Activated T-helper 1 cell treated with Interleukin-2 at 50 U/mL for 16 hours (primary cell): ENCODE measurements at regions not wholly inside any gene's neighbourhood (a gene's known extent, or its start where the extent isn't known, plus 50 kb on each side); places are given as distances from the start of the nearest gene placed in this dataset.

Source experiments
- DNase-seq: peaks from one replicate; pipeline ENCODE4 v3.0.0-alpha.2; 2020; ENCODE audit warnings: low read depth

- no peak for DNase-seq
Measured at GRCh38 chr19:31983647-31984046, 361.8 kb upstream of the ZNF507 start.

GRCh38 chr19:31985001-31985605 lies 360.3 kb upstream of the ZNF507 start:
- DNase-seq: no peak

DNA sequence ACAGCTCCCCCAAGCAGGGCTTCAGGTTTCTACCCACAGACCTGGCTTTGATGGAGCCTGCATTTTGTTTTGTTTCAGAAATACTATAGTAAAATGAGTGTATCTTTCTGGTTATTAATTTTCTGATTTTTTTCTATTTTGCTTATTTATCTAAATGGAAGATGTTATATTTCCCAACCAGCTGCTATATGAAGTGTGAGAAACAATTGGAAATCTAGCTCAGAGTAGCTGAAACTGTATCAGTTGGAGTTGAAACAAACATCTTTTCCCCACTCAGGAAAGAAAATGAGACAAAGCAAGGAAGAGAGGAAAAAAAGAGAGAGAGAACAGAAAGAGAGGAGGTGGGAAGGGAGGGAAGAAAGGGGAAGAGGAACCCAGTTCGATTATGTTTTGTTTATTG lies 358.5 kb upstream of the ZNF507 start:
- no peak for DNase-seq

DNA sequence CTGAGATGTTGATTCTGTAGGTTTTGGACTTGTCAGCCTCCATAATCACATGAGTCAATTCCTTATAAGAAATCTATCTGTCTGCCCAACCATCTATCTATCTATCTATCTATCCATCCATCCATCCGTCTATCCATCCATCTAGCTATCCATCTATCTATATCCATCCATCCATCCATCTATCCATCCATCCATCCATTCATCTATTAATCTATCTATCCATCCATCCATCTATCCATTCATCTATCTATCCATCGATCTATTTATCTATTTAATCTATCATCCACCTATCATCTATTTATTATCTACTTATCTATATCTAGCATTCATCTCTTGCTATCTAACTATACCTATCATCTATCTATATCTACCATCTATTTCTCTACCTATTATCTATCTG lies 357.2 kb upstream of the ZNF507 start:
- DNase-seq: no peak

GRCh38 chr19:31991984-31992655 lies 353.3 kb upstream of the ZNF507 start:
- no peak for DNase-seq

DNA sequence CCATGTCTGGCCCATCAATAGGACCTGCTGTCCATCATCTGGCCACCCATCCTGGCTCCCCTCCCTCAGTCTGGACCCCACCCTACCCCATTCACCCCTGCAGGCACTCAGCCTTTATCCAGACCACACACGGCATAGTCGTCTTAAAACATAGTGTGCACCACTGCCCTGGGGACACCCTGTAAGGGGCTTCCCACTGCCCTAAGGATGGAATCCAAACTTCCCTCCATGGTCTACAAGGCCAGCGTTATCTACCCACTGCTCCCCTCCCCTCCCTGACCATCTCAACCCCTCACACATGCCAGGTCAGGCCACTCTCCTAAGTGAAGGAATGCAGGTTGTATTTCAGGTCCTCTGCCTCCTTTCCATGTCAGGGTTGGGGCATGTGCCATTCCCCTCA lies 352.7 kb upstream of the ZNF507 start:
- no peak for DNase-seq

DNA sequence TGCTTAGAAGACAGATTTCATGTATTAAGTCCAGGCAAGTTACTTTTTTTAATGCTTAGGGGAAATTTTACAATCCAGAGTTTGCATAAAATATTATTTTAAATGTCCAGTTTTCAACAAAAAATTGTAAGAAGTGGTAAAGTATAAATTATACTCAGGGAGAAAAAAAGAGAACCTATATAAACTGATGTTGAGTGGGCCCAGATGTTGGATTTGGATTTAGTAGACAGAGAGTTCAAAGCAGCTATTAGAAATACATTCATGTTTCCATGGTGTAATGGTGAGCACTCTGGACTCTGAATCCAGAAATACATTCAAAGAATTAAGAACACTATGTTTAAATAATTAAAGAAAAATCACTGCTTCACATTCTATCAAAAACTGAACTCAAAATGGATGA lies 349.9 kb upstream of the ZNF507 start:
- DNase-seq: no peak

GRCh38 chr19:32010071-32010470 lies 335.3 kb upstream of the ZNF507 start:
- DNase-seq: no peak

DNA sequence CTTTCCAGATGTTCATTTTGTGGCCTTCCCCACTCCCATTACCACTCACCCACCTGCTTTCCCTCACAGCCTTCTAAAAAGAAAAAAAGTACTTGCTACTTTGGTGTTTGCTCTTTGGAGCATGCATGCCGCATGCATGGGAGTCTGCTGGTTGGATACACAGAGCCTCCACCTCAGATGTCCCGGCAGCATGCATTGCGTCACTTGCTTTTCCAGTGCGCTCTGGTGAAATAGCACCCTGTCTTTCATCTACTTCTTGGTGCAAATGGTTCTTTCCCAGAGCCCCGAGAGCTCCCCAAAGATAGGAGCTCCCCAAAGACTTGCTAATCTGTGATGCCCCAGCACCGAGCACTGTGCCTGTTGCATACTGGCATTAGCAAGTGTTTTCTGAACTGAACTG lies 333.2 kb upstream of the ZNF507 start:
- no peak for DNase-seq

- DNase-seq: no peak
Measured at GRCh38 chr19:32012886-32013631, 332.4 kb upstream of the ZNF507 start.

GRCh38 chr19:32017176-32017953 lies 328.0 kb upstream of the ZNF507 start:
- no peak for DNase-seq

GRCh38 chr19:32018014-32018413 lies 327.4 kb upstream of the ZNF507 start:
- no peak for DNase-seq

DNA sequence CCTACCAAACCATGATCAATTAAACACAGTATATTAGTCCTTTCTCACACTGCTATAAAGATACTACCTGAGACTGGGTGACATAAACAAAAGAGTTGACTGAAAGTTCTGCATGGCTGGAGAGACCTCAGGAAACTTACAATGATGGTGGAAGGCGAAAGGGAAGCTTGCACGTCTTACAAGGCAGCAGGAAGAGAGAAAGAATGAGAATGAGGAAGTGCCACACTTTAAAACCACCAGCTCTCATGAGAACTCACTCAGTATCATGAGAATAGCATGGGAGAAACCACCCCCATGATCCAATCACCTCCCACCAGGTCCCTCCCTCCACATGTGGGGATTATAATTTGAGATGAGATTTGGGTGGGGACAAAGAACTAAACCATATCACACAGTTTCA lies 324.9 kb upstream of the ZNF507 start:
- no peak for DNase-seq

DNA sequence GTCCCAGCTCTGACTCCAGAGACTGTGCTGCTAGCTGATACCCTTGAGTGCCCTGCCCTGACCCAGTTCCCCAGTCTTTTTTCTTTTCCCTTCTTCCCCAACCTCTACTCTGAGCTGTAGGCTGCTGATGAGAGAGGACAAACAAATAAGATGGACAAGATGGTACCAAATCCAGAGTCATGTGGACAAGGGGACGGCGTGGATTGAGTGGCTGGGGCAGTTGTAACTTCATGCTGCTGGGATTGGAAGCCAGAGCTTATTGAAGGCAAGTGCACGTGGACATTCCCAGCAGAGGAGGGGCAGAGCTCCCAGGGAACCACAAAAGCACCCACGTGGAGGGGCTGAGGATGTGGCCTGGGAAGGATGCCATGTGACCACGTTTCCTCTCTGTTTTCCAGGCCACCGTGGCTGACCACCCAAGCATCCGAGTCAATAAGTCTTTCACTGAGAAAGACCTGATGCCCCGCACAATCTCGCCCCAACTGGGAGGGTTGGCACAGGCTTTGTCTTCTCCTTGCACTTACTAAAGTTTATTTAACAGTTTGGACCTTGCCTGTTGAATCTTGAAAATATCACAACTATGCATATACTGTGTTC lies 323.3 kb upstream of the ZNF507 start:
- no peak for DNase-seq

- DNase-seq: no peak
Measured at GRCh38 chr19:32022731-32023563, 322.5 kb upstream of the ZNF507 start.

DNA sequence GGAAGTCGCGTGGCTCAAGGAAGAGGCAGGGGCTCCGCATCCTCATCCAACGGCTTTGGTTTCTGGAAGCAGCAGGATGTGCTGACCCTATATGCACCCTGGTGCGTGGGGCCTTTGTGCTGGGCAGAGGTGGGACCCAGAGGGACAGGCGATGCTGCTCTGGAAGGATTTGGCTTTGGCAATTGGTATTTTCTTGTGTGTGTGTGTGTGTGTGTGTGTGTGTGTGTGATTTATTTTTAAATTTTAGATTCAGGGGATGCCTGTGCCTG lies 321.9 kb upstream of the ZNF507 start:
- DNase-seq: no peak

- DNase-seq: no peak
Measured at GRCh38 chr19:32029235-32029634, 316.2 kb upstream of the ZNF507 start.

DNA sequence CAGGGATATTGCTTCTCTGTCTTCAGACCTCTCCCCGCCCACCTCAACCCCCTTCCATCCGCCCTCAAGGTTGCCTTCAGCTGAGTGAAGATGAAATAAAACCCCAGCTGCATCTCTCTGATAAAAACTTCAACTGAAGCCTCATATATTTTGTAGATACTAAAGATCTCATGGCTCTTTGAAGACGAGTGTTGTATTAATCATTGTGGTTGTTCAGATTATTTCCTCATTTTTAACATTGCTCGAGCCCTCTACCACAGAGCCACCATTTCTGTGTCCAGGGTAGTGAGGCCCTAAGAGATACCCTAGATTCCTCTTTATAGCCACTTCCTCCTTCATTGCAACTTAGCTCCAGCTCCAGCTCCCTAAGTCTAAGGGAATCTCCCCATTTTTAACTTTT lies 312.8 kb upstream of the ZNF507 start:
- DNase-seq: no peak

GRCh38 chr19:32035626-32036025 lies 309.8 kb upstream of the ZNF507 start:
- DNase-seq: no peak

DNA sequence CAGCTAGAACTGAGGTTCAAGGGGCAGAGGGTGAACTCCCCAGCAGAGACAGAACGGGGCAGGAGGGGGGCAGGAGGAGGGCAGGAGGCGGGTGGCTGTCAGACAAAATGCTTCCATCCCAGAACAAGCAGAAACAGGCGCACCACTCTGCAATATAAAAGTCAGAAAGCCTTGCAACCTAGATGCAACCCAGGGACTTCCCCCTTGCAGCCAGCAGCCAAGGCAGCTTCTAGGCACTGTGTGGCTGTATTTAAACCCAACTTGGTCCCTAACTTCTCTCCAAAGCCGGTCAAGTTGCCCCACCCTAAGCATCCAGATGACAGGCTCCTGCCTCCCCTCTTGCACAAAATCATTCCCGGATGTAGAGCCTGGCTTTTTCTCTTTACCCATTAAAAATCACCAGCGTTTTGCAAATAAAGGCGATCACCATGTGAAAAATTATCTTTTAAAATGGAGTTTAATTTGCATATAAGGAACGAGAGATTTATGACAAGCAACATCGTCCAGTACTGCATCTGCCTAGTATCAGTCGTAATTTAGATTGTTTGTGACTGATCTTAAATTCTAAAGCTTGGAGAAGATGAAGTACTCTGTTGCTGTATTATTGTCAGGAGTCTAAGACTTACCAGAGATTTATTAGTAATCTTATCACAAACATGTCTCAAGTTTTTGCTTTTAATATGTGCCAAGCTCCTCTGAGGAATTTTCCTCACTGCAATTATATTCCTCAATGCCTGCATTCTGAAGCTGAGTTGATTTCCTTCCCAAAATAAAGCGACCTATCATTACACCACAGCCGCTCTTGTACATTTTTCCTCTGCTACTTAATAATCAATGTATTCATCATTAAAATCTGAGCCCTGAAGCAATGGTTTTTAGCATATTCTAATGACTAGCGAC lies 307.1 kb upstream of the ZNF507 start:
- DNase-seq: no peak

- DNase-seq: no peak
Measured at GRCh38 chr19:32038961-32039360, 306.4 kb upstream of the ZNF507 start.
